NCI-H2171 treated with DMSO at 0.1 percent for 48 hours (cell line): ENCODE measurements at regions not wholly inside any gene's neighbourhood (a gene's known extent, or its start where the extent isn't known, plus 50 kb on each side); places are given as distances from the start of the nearest gene placed in this dataset.
"Not testable (repeated sequence)": the region's sequence is repeated elsewhere in the genome, so short reads cannot be mapped to it uniquely, and the experiment has no call there.

ENCODE experiments used
- DNase-seq: peaks from one replicate; lab custom pipeline; 2025; lab: John Stamatoyannopoulos, UW

DNA sequence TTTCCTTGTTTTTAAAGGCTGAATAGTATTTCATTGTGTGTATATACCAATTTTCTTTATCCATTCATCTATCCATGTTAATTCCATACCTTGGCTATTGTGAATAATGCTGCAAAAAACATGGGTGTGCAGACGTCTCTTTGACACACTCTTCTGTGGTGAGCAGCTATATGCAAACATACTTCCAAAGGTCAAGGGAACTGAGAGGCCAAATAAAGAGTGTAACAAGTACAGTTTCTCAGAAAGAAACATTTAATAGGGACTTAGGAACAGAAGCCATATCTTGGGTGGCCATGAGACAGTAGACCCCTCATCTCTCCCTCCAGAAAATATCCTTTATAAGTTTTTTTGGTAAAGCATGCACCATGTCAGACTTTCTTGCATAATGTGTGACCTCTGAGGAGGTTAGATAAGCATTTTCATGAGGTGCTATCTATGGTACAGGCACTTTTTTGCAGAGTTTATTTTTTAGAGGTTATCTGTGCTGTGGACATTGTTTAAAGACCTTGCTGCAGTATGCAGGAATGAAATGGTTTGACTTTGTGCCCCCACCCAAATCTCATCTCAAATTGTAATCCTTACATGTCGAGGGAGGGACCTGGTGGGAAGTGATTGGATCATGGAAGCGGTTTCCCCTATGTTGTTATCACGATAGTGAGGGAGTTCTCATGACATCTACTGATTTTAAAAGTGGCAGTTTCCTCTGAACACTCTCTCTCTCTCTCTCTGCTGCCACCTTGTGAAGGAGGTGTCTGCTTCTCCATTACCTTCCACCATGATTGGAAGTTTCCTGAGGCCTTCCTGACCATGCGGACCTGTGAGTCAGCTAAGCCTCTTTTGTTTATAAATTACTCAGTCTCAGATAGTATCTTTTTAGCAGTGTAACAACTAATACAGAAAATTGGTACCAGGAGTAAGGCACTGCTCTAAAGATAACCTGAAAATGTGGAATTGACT is 1202.3 kb downstream of the GALC start:
- peak; percentile 24 for DNase-seq

DNA sequence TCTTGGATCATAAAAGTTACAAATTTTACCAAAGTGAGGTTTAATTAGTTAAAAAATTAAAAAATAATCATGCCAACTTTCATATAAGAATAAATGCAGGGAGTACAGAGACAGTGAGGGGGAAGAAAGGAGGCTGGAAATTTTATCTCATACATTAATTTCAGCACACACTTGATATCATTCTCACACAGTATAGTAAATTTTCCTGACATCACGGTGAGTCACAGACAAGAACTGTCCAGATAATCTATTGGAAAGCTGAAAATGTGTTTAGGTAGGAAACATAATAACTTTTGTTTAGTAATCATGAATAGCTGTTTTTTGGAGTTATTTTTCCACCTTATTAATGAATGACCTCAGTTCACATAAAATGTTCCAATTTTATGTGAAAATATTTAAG is 1204.8 kb downstream of the GALC start:
- DNase-seq = no peak

DNA sequence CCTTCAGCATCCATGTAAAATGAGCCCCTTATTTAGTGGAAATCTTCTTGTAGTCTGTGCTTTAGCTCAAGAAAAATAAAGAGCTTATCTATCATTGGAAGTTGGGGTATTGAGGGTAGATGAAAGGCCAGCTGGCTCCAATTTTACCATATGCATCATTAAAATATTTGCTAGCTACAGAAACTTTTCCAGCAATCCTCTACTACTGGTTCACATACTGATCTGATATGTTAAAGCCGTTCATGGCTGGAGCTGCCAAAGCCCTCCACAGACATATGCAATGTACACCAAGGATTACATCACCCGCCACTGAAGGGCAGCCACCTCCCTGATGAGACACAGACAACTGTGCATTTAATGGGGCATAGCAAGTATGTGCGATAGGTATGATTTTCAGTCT is 1205.3 kb downstream of the GALC start:
- DNase-seq = peak; percentile 76

DNA sequence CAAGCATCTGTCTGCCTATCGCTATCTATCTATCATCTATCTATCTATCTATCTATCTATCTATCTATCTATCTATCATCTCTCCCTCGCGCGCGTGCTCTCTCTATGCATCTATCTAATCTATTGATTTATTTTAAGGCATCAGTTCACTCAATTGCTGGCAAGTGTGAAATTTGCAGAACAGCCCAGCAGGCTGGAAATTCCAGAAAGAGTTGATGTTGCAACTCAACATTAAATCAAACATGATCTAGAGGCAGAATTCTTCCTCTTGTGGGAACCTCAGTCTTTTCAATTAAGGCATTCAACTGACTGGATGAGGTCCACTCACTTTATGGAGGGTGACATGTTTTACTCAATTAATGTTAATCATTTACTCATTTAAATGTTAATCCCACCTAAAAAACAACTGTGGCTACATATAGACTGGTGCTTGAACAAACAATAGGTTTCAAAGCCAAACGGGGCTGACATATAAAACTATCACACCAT is 1210.8 kb downstream of the GALC start:
- no peak for DNase-seq

DNA sequence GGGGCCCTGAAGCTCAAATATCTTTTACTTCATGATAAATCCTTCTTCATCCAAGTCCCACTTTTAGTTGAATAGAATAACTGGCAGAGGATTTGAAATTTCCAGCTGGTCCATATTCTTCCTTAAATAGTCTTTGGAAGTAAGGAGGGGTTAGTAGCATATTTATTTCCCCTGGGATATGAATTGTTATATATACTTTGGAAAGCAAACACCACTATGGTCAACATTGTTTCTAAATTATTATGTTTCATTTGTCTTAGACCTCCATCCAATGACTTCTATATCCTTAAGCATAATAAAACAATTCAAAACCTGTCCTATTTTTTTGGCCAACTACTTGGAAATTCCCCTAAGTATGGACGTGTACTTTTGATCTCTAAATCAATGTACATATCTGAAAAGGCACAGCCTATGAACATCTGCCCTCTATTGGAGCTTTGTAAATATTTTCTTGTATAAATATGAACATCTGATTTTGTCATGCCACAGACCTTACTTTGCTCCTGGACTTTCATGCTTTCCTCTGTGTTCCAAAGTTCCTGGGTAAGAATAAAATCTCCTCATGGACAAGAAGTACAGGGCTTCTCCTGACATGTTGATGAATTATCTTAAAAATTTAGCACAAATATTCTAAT is 1212.0 kb downstream of the GALC start:
- peak; percentile 22 for DNase-seq

DNA sequence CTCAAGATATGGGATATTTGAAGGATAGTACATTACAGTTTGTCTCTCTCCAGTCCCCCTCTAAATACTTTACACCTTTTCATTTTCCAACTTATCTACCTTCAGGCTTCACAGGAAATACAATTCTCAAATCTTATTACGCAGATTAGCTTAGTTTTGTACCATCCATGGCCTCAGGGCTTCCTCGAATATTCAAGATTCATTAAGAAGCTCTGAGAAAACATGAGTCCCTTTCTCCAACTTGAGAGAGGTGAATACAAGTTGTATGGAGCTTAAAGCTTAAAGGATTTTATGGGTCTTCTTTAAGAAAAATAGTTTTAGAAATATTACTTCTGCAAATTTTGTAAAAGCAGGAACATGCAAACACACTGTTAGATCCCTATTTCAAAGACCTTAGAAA is 1212.5 kb downstream of the GALC start:
- no peak for DNase-seq

DNA sequence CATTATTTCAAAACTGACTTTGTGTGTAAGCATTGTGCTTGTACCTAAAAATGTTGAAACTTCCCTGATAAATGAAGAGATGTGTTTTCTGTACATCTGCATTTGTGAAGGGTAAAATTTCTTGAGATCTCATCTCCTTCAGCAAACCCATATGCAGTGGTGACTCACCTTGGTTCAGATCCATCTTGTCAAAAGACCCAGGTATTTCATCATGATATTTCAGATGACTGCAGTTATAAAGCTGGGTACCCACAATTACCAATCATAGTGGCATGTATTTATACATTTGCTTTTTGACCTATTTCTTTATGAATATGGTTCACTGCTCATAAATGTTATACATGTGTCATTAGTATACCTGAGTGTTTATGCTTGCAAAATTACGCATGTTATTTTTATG is 1213.6 kb downstream of the GALC start:
- no peak for DNase-seq

DNA sequence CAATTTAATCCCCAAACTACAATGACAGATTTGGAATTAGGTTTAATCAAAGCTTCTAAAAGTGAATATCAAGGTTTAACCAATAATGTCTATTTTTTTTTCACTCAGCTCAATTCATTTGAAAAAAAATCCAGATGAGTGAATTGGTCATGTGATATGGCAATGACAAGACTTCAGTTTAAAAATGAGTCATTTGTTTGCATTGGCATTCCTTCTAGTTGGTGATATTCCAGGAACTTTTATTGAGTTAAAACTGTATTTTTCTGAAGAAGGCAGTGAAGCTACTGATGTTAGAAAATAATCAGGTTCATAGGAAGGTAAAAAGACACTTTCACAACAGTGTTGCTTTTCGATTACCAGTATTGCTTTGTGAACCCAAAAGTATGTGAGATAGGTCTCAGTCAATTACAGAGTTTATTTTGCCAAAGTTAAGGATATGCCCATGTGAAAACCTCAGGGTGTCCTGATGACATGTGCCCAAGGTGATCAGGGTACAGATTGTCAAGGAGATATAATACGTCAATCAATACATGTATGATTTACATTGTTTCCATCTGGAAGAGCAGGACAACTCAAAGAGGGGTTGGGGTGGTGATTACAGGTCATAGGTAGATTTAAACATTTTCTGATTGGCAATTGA is 1214.9 kb downstream of the GALC start:
- DNase-seq = no peak

DNA sequence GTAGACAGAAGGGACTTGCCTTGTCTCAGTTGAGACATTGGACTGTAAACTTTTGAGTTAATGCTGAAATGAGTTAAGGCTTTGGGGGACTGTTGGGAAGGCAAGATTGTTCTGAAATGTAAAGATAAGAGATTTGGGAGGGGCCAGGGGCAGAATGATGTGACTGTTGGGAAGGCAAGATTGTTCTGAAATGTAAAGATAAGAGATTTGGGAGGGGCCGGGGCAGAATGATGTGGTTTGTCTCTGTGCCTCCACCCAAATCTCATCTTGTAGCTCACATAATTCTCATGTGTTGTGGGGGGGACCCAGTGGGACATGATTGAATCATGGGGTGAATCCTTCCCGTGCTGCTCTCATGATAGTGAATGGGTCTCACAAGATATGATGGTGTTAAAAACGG is 1217.1 kb downstream of the GALC start:
- not testable (repeated sequence) for DNase-seq

DNA sequence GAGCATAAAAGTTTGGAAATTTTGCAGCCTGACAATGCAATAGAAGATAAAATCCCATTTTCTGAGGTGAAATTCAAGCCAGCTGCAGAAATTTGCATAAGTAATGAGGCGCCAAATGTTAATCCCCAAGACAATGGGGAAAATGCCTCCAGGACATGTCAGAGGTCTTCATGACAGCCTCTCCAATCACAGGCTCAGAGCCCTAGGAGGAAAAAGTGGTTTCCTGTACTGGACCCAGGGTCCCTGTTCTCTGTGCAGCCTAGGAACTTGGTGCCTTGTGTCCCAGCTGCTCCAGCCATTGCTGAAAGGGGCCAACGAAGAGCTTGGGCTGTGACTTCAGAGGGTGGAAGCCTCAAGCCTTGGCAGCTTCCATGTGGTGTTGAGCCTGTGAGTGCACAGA is 1218.1 kb downstream of the GALC start:
- no peak for DNase-seq

DNA sequence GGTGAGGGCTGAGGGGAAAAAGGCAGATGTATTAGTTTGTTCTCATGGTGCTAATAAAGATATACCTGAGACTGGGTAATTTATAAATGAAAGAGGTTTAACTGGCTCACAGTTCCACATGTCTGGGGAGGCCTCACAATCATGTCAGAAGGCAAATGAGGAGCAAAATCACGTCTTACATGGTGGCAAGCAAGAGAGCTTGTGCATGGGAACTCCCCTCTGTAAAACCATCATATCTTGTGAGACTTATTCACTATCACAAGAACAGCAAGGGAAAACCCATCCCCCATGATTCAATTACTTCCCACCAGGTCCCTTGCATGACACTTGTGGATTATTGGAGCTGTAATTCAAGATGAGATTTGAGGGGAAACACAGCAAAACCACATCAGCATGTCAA is 1220.9 kb downstream of the GALC start:
- no peak for DNase-seq

DNA sequence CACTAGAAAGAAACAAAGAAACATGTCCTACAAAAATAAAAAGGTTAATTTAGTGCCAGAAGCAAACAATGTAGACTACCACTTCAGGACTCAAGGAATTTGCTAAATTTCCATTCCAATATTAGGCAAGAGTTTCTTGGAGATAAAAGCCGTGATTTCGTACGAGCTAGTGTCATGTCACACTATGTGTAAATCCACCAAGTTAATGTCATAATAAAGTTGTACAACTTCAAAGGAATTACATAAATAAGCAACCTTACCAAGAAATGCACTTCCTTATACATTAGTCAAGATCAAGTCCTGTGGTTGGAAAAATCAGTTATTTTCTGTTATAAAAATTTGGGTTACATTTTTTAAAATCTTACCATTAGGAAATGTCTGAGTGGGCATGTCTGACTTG is 1222.8 kb downstream of the GALC start:
- no peak for DNase-seq

DNA sequence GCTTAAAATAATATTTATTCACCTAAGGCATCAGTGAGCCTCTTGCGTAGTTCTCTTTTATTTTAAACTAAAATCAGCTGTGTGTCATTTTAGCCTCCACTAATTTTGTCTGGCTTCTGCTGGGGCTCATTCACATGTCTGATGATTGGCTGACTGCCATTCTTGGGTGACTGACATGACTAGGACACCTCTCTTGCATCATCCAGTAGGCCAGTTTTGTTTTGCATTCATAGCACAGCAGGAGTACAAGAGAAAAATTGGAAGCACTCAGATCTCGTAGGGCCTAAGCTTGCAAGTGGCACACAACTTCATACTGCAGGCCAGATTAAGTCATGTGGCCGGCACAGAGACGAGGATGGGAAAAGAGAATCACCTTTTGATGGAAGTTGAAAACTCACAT is 1226.5 kb downstream of the GALC start:
- peak; percentile 73 for DNase-seq

DNA sequence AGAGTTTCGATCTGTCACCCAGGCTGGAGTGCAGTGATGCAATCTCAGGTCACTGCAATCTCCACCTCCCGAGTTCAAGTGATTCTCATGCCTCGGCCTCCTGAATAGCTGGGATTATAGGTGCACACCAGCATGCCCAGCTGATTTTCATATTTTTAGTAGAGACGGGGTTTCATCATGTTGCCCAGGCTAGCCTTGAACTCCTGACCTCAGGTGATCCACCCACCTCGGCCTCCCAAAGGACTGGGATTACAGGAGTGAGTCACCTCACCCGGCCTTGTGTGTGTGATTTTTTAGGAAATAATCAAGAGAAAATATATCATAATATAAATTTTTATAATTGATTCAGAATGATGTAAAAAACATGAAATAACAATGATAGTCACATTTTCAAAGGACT is 1231.4 kb downstream of the GALC start:
- no peak for DNase-seq

DNA sequence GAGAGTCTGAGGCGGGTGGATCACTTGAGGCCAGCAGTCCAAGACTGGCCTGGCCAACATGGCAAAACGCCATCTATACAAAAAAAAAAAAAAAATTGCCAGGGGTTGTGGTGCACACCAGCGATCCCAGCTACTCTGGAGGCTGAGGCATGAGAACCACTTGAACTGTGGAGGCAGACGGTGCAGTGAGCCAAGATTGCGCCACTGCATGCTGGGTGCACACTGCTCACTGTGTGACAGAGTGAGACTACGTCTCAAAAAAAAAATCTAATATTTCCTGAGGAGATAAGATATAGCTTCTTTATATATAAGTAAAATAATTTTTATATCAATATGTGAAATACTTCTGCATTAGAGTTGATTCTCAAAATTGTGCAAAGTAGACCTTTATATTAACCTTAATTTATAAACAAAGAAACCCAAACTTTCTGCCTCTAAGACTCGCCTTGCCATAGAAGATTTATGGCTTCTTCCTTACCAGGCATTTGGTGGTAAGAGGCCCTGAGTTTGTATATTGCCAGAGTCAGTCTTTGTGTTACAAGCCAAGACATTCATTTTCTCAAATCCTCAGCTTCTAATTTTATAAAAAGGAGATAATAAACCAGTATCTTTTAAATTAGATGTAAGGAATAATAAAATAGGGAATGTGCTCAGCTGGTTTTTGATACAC is 1226.7 kb downstream of the FLRT2 start:
- DNase-seq = no peak

DNA sequence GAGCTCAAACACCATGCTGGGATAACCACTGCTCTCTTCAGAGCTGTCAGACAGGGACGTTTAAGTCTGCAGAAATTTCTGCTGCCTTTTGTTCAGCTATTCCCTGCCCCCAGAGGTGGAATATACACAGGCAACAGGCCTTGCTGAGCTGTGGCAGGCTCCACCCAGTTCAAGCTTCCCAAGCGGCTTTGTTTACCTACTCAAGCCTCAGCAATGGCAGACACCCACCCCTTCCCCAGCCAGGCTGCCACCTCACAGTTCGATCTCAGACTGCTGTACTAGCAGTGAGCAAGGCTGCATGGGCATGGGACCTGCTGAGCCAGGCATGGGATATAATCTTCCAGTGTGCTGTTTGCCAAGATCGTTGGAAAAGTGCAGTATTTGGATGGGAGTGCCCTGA is 1220.5 kb downstream of the FLRT2 start:
- DNase-seq = not testable (repeated sequence)

DNA sequence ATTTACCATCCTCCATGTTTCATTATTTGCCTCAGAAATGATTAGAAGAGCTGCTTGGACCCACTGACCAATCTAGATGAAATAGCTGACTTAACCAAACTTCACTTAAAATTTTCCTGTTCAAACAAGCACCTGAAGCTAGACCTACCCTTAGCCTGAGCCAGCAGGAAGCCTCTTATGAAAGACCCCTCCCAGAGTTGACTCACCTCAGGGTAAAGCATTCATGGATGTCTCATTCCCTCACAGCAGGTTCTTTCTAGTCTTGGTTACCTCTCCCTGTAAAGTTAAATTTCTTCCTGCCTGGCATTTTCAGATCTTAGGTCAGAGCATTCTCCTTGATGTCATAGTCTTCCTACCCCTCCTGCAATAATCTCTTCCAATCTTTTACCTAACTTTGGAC is 1209.8 kb downstream of the FLRT2 start:
- no peak for DNase-seq

DNA sequence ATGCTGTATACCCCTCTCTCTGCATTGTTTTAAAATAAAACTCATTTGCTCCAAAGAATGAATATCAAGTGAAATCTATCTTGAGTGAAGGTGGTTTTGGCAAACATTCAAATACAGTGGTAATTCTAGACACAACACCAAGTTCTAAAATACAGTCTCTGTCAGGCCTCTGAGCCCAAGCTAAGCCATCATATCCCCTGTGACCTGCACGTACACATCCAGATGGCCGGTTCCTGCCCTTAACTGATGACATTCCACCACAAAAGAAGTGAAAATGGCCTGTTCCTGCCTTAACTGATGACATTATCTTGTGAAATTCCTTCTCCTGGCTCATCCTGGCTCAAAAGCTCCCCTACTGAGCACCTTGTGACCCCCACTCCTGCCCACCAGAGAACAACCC is 1201.5 kb downstream of the FLRT2 start:
- not testable (repeated sequence) for DNase-seq

DNA sequence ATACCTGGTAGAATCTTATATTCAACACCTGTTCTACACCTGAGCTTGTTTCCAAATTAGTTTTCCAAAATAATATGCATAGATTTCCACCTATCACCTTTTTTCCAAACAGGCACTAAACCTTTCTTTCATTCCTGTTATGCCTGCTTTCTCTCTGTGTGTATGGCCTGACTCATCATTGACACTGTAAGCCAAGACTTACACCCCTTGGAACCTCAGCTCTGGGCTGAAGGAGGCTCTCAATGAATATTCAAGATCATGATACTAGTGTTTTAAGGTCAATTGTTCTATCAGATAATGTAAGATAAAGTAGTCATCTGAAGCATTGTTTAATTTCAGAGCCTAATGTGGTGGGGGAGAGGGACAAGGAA is 1193.3 kb downstream of the FLRT2 start:
- no peak for DNase-seq

DNA sequence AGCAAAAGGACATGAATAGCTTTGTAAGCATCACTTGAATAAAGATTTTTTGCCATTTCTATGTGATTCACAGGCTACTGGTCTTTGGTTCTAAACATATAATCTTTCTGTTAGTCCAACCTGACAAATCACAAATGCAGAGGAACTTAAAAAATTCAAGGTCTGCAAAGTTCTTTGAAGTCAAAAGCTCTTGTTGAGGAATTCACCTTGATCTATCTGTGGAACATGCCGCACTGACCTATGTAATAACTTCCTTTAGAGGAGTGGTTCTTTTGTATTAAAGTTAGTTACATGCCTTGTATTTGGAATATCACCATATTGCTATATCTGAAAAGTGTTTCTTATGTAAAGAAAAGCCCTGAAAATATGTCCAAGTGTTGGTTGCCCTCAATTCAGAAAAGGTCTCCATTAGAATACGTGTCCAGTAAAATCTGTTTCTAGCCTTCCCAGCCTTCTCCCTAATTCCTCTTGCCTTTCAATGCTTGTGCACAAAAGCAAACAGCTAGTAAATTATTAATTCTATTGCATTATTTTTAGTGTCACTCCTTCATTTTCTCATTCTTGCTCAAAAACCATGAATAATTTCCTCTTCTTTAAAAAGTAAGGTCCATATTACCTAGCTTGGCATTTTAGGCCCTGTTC is 1192.8 kb downstream of the FLRT2 start:
- DNase-seq = no peak

DNA sequence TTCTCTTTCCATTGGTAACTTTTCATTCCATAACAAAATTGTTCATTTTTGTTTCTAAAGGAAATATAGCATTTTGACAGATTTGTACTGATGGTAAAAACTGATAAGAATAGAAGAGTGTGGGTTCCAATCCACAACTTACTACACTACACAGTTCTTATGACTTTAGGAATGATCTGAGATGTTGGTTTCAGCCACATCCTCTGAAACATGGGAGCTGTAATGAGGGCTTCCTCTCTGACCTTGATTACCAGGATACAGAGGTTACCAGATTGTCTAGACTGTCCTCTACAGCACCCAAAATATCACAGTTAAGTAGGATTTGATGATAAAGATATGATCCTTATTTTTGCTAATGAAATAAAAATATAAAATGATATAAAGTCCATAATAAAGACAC is 1184.6 kb downstream of the FLRT2 start:
- no peak for DNase-seq

DNA sequence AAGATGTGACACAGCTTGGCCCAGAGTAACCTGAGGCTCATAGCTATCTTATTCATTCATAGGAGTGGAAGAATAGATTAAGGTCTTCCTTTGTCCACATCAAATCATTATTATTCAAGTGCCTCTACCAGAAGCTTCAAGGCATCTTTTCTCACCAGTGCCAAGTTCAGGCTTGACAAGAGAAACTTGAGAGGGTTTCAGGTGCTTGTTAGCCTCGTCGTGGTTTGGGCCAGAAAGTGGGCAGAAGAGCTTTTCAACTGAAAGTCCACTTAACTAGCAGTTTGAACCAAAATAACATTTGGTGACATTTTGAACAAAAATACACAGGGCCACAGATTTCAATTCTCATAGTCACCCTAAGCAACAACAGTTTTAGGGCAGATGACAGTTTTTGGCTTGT is 1184.2 kb downstream of the FLRT2 start:
- no peak for DNase-seq
